HCEC 1CT (cell line): ENCODE measurements at regions not wholly inside any gene's neighbourhood (a gene's known extent, or its start where the extent isn't known, plus 50 kb on each side); places are given as distances from the start of the nearest gene placed in this dataset.
"Not testable (repeated sequence)": the region's sequence is repeated elsewhere in the genome, so short reads cannot be mapped to it uniquely, and the experiment has no call there.

Experiments used
- DNase-seq: peaks from one replicate; pipeline ENCODE4 v3.0.0-alpha.2; 2017

DNA sequence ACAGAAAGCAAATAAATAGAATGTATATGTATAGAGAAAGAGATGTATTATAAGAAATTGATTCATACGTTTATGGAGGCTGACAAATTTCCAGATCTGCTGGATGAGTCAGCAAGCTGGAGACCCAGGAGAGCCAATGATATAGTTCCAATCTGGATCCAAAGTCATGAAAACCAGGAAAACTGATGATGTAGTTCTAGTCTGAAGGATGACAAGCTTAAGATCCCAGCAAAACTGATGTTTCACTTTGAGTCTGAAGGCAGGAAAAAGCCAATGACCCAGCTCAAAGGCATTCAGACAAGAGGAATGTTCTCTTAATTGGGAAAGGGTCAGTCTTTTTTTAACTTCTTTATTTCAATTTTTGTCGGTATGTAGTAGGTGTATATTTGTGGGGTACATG is 102.6 kb downstream of the LHFPL1 start:
- DNase-seq: peak; percentile 1

DNA sequence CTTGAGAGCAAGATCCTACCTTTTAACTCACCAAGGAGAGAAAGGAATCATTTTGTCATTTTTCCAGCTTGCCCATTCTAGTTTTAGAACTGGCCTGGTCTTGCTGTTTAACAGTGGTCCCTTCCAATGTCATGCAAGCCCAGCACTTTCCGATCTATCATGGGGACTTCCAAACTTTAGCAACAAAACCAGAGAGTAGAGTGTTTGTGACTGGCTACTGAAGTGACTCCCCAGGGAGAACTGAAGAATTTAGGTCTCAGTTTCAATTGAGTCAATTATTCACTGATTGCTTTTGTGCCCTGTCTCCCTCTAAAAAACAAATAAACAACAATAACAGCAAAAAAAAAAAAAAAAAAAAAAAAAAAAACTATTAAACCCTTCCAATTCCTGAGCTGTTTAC is 108.3 kb downstream of the LHFPL1 start:
- no peak for DNase-seq

DNA sequence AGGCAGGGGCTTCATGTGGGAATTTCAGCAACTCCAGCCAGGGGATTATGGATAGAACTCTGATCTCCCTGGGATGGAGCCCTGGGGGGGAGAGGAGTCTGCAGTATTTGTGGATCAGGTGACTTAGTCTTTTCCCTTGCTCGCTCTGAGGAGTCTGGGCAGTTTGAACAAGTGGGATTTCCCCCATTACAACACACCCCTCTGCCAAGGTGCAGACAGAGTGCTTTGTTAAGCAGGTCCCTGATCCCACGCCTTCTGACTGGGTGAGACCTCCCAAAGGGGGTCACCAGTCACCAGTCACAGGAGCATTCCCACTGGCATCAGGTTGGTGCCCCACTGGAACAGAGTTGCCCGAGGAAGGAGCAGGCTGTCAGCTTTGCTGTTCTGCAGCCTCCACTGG is 123.9 kb downstream of the LHFPL1 start:
- no peak for DNase-seq

GRCh38 chrX:112545051-112545450 is 134.7 kb downstream of the LHFPL1 start:
- no peak for DNase-seq

- no peak for DNase-seq
Observed at GRCh38 chrX:112536544-112536943, 143.2 kb downstream of the LHFPL1 start.

DNA sequence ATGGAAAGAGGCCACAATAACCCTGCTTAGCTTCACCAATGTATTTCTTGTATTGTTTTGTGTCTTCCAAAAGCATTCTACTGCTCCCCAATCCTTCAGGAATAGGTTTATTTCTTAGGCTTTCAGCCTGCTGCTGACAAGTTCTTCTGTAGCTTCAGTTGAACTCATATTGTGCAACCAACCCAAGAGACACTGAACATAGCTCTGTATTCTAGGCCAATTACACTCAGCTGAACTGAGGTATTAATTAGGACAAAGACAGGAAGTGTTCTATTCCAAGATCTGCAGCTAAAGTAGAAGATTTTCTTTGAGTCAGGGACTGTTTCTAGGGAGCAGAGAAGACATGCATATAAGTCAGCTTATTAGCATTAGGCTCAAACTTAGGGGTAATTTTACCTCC is 151.8 kb downstream of the LHFPL1 start:
- DNase-seq: no peak

DNA sequence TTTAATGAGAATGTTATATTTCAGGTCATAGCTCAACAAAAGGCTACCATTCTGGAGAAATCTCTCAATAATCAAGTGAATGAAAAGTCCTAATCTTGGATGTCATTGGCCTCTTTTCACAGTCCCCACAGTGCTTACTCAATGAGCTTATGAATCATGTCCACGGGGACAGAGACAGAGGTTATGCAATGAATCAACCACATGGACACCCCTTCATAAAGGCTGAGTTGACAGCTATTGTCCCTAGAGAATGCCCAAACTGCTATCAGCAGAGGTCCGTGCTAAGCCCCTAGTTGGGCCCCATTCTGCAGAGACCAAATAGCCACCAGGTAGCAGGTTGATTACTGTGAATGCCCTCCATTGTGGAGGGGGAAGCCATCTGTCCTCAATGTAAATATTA is 158.1 kb downstream of the LHFPL1 start:
- DNase-seq: no peak

DNA sequence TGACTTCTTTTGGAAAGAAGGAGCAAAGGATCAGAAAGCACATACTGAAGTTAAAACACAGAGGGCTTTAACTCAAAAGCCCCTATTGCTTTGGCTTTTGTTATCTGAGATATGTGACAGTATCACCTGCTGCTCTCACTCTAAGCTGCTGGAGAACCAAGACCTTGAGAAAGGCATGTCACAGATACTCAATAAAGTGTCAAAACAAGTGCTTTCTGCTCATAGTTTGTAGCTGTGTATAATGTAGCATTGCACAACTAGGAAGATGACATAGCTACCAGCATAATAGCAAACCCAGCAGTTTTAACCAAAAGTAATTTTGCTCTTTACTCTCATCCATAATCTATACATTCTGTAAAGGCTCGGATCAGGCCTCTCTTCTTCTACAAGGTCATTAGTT is 159.6 kb downstream of the LHFPL1 start:
- no peak for DNase-seq

- DNase-seq: no peak
Observed at GRCh38 chrX:112513154-112513553, 166.6 kb downstream of the LHFPL1 start.

DNA sequence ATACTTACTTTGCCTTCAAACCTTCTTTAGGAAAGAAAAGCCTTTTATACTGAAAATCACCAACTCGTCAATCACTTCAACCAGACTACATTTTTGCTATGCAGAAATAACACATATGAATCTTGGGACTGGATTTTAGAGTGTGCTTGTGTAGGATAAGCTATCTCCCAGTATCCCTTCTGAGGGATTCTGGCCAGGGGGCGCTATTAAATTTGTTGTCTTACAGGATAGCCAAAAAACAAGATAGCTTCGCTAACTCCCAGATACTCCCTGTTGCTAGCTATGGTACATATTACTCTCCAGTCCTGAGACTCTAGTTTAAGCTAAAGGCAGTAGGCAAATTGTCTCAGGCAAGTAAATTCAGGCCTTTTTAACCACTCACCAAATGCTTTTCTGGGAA is 167.2 kb downstream of the LHFPL1 start:
- DNase-seq: no peak

DNA sequence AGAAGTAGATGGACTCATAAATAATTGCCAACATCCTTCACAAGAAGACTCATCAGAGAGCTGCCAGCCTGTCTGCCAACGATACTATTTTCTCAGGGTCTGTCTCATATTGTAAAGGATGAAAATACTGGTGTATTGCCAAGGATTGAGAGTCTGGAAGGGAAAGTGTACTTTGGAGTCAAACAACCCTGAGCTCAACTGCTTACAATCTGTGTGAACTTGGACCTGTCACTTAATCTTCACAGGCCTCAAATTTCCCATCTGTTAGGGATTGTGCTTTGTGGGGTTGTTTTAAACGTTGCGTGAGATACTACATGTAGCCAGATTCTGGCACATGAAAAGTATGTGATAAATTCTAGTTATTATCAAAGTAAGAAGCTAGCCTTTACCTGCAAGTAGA is 169.1 kb downstream of the LHFPL1 start:
- DNase-seq: no peak

GRCh38 chrX:112477653-112478052 is 202.1 kb downstream of the LHFPL1 start:
- DNase-seq: no peak

GRCh38 chrX:112473654-112474053 is 206.1 kb downstream of the LHFPL1 start:
- no peak for DNase-seq

DNA sequence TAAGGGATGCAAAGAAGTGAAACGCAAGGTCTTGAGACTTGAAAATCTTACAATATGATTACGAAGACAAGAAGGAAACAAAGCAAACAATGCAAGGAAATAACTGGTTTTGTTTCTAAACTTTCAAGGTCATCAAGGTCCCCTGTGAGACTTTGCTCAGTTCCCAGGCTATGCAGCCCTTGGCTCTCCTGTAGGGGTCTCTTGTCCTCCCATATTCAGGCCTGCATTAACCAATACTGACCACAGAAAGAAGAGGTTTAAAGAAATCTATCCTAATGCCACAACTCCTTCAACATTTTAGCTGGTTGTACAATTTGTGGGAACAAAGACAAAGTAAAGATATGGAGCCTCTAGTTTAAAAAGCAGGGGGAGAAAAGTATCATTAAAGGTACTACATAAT is 209.2 kb downstream of the LHFPL1 start:
- no peak for DNase-seq

GRCh38 chrX:112461949-112462450 is 217.7 kb downstream of the LHFPL1 start:
- DNase-seq: not testable (repeated sequence)

- DNase-seq: no peak
Observed at GRCh38 chrX:112457788-112458187, 221.9 kb downstream of the LHFPL1 start.

DNA sequence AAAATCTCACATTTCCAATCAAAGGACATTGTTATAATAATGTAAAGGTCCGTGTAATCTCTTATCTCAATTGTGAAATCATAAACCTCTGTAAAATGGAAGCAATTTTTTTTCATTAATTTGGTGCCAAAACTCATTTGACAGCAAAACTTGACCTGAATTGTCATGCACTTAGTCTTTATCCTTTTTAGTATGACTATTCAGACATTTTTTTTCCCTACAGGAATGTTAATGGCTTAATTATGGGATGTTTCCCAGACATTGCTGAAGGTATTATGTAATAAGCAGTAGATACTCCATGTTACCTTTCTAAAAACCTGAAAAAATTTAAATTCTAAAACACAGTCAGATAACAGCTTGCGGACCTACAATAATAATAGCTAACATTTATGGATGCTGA is 228.9 kb downstream of the LHFPL1 start:
- DNase-seq: no peak

DNA sequence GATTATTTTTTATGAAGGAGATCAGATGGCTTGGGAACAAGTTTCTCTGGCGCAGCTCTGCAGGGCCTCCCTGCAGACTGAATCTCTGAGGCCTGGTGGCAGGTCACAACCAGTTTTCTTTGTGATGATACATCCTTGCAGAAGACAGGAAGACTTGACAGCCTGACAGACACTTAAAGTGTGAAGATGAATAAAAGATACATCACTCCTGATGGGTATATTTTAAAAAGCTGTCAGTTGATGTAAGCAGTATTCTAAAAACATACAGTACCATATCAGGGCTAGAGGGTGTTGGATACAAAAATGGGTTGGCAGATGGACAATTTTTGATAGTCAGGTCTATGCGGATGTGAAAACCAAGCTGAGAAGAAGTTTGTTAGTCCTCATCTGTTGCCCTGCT is 239.5 kb downstream of the LHFPL1 start:
- no peak for DNase-seq

GRCh38 chrX:112424166-112424565 is 255.6 kb downstream of the LHFPL1 start:
- no peak for DNase-seq

GRCh38 chrX:112391313-112391712 is 288.4 kb downstream of the LHFPL1 start:
- DNase-seq: no peak

DNA sequence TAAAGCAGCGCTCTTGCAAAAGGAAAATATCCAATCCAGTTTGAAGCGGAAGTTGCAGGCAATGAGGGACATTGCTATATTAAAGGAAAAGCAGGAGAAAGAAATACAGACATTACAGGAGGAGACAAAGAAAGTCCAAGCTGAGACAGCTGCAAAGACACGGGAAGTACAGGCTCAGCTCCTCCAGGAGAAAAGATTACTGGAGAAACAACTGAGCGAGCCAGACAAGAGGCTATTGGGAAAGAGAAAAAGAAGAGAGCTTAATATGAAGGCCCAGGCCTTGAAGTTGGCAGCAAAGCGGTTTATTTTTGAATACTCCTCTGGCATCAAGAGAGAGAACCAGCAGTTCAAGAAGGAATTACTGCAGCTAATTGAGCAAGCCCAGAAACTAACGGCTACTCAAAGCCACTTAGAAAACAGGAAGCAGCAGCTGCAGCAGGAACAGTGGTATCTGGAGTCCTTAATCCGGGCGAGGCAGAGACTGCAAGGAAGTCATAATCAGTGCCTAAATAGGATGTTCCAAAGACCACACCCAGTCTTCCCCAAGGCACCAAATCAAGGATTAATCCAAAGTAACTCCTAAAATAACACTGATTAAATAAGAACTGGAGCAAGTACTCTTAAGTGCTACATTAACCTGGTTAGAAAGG is 298.0 kb downstream of the LHFPL1 start:
- DNase-seq: not testable (repeated sequence)

- DNase-seq: no peak
Observed at GRCh38 chrX:112380541-112381278, 298.1 kb upstream of the TRPC5 start.

DNA sequence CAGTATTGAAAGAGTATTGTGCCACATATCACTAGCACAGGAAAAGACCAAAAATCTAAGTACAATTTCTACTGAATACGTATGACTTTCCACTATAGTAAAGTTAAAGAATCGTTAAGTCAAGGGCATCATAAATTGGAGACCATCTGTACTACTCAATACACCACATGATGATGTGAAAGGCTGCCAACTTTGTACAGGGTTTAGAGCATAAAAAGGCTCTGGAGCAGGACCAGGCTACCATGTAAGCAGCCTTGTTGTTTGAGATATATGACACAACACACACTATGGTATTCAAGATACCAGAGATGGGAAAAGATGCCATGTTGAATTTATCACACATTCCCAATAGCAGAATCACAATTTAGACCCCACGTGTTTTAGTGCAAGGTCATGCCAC is 294.9 kb upstream of the TRPC5 start:
- no peak for DNase-seq

- DNase-seq: no peak
Observed at GRCh38 chrX:112368371-112368770, 285.8 kb upstream of the TRPC5 start.

- no peak for DNase-seq
Observed at GRCh38 chrX:112367065-112367464, 284.5 kb upstream of the TRPC5 start.
